ENCODE measurements at regions not wholly inside any gene's neighbourhood (a gene's known extent, or its start where the extent isn't known, plus 50 kb on each side); places are given as distances from the start of the nearest gene placed in this dataset.

GRCh38 chr12:74317741-74318140, 219.9 kb upstream of the ATXN7L3B start:
- Histone ChIP-seq H4K8ac (ENCODE audit: extremely low read depth, insufficient read depth, low read length) (no peak overlapping the region), H2BK12ac (ENCODE audit: low read depth, low read length) (no peak overlapping the region), H4K91ac (replicated peaks; ENCODE audit: insufficient read length, low read length) (no peak overlapping the region), H3K4me2 (ENCODE audit: insufficient read depth in 1 of 2, low read depth in 2 of 2, low read length in 2 of 2) (no peak overlapping the region), H2BK20ac (ENCODE audit: low read length) (no peak overlapping the region), H3K27ac (ENCODE audit: low read depth, low read length) (no peak overlapping the region), H3K23ac (ENCODE audit: insufficient read length) (no peak overlapping the region), H2AFZ (ENCODE audit: low read length) (no peak overlapping the region), H3K36me3 (ENCODE audit: control insufficient read depth in 2 of 4, insufficient read depth in 4 of 4, low read length in 3 of 4) (no peaks in the 10 kb centered on the region), H3K56ac (replicated peaks; ENCODE audit: insufficient read length, low read depth, low read length) (no peak overlapping the region), H2BK5ac (ENCODE audit: low read depth, low read length) (no peak overlapping the region), H4K20me1 (replicated peaks in 1 of 2; ENCODE audit: control insufficient read depth in 1 of 2, insufficient read depth in 2 of 2, low read length in 2 of 2) (no peaks in the 10 kb centered on the region), H3K4me1 (replicated peaks in 1 of 4; ENCODE audit: control insufficient read depth in 3 of 4, insufficient read depth in 4 of 4, low read length in 3 of 4) (peaks cover 0 to 4% (median 0%) of the 10 kb centered on the region in 4 experiments; a peak in 1 of 7 replicates), H3K79me1 (ENCODE audit: low read depth, low read length) (no peaks in the 10 kb centered on the region), H3K23me2 (ENCODE audit: low read depth, low read length) (no peaks in the 10 kb centered on the region), H3K9me3 (ENCODE audit: insufficient read depth in 2 of 2, low read depth in 1 of 2, low read length in 1 of 2) (no peaks in the 10 kb centered on the region), H3K4ac (replicated peaks; ENCODE audit: insufficient read length, low read depth, low read length) (no peak overlapping the region), H3K18ac (ENCODE audit: extremely low read depth, low read length) (no peak overlapping the region), H3K27me3 (replicated peaks in 1 of 4; ENCODE audit: control insufficient read depth in 3 of 4, extremely low read depth in 1 of 4, insufficient read depth in 3 of 4, low read length in 3 of 4) (no peaks in the 10 kb centered on the region), H3K4me3 (ENCODE audit: extremely low read depth in 1 of 4, insufficient read depth in 2 of 4, low read depth in 3 of 4, low read length in 4 of 4) (no peak overlapping the region), H3K14ac (ENCODE audit: insufficient read length) (no peak overlapping the region), H2BK15ac (ENCODE audit: low read length) (no peak overlapping the region), H2BK120ac (replicated peaks; ENCODE audit: low read depth, low read length) (no peak overlapping the region), H3K9ac (replicated peaks in 1 of 4; ENCODE audit: extremely low read depth in 1 of 4, low read depth in 3 of 4, low read length in 3 of 4) (no peak overlapping the region), H2AK5ac (ENCODE audit: low read depth, low read length) (no peak overlapping the region), H3K79me2 (ENCODE audit: control insufficient read depth in 1 of 2, insufficient read depth in 2 of 2, low read length in 2 of 2) (no peaks in the 10 kb centered on the region), H4K5ac (ENCODE audit: insufficient read length, low read depth, low read length) (no peak overlapping the region)
- FAIRE-seq (no peak), DNase-seq (ENCODE audit: low read depth in 1 of 2, low spot score in 2 of 2) (no peak)
- ChIA-PET POLR2A (ENCODE audit: partially characterized antibody) (interaction anchor here (0.7 kb wide), 1 partner anchor 967 kb away, joined by 3 read pairs; no protein-coding TSS in a partner anchor), CTCF (ENCODE audit: partially characterized antibody) (interaction anchor here (0.7 to 7.4 kb wide), 13 partner anchors 10 to 411 kb away, joined by 3 to 143 read pairs (median 4); no protein-coding TSS in a partner anchor)
- 70% methylated on average over 1 of the region's 1 CpG; no CpG with 5 or more reads in 1 of the 2 experiments for WGBS, 2 experiments (ENCODE audit: extremely low coverage in 1 of 2, insufficient coverage in 1 of 2, insufficient read length in 1 of 2, insufficient replicate concordance in 2 of 2, low coverage in 1 of 2, low lambda C conversion rate in 2 of 2, missing lambda C conversion rate in 1 of 2)
- TF ChIP-seq KDM1A (IDR thresholded peaks at IDR 0.05; ENCODE audit: borderline replicate concordance, low read length) (no peak), HDAC2 (IDR thresholded peaks at IDR 0.05; ENCODE audit: borderline replicate concordance in 1 of 2, low read depth in 2 of 2, low read length in 2 of 2) (no peak), YY1 (IDR thresholded peaks at IDR 0.05; ENCODE audit: low read depth, low read length) (no peak), POLR2AphosphoS5 (IDR thresholded peaks at IDR 0.05; ENCODE audit: low read depth, low read length) (no peak), TBP (IDR thresholded peaks at IDR 0.05; ENCODE audit: low read depth, low read length) (no peak), EP300 (IDR thresholded peaks at IDR 0.05; ENCODE audit: borderline replicate concordance in 1 of 2, low read depth in 2 of 2, low read length in 2 of 2) (no peak), SP1 (IDR thresholded peaks at IDR 0.05; ENCODE audit: low read depth, low read length) (no peak), CREB1 (IDR thresholded peaks at IDR 0.05) (no peak), SRF (IDR thresholded peaks at IDR 0.05; ENCODE audit: low read depth, low read length) (no peak), CHD2 (IDR thresholded peaks at IDR 0.05; ENCODE audit: low read length) (no peak)
- TF ChIP-seq, protein P1, sequence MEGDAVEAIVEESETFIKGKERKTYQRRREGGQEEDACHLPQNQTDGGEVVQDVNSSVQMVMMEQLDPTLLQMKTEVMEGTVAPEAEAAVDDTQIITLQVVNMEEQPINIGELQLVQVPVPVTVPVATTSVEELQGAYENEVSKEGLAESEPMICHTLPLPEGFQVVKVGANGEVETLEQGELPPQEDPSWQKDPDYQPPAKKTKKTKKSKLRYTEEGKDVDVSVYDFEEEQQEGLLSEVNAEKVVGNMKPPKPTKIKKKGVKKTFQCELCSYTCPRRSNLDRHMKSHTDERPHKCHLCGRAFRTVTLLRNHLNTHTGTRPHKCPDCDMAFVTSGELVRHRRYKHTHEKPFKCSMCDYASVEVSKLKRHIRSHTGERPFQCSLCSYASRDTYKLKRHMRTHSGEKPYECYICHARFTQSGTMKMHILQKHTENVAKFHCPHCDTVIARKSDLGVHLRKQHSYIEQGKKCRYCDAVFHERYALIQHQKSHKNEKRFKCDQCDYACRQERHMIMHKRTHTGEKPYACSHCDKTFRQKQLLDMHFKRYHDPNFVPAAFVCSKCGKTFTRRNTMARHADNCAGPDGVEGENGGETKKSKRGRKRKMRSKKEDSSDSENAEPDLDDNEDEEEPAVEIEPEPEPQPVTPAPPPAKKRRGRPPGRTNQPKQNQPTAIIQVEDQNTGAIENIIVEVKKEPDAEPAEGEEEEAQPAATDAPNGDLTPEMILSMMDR (IDR thresholded peaks at IDR 0.05; ENCODE audit: control extremely low read depth in 1 of 3, insufficient read depth in 1 of 3, low read depth in 1 of 3, low read length in 3 of 3), result no peak
- TF ChIP-seq, protein P2, sequence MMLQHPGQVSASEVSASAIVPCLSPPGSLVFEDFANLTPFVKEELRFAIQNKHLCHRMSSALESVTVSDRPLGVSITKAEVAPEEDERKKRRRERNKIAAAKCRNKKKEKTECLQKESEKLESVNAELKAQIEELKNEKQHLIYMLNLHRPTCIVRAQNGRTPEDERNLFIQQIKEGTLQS (IDR thresholded peaks at IDR 0.05; ENCODE audit: insufficient read depth, low read depth, low read length), result no peak

Data from H1 (cell line).